ENCODE measurements at regions not wholly inside any gene's neighbourhood (a gene's known extent, or its start where the extent isn't known, plus 50 kb on each side); places are given as distances from the start of the nearest gene placed in this dataset.

DNA sequence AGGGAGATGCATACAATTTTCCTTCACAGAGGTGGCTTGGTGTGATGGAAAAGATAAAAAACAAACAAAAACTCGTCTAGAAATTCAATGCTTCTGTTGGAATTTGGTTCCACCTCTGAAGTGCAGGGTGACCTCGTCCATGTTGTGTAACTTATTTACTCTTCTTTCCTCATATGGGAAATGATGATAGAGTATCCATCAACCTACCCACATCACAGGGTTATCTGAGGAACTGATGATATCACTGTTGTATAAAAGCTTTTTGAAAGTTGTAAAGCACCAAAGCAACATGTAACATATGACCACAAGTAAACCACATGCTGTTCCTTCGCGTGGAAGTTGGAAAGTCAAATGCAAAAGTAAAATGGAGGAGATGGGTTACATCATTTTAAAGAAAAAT lies 212.0 kb upstream of the SGK1 start:
- 73 to 75% methylated on average over 4 of the region's 4 CpGs for WGBS, 2 donors
- no peak for DNase-seq
- H3K4me1 ChIP-seq: peaks cover 7 to 16% of the 10 kb centered on the region in 2 donors
- no peak overlapping the region for H3K27ac ChIP-seq
- no peaks in the 10 kb centered on the region for H3K36me3 ChIP-seq
- no peak overlapping the region for H3K4me3 ChIP-seq (replicated peaks in 1 of 3)
- TF ChIP-seq POLR2A (IDR thresholded peaks at IDR 0.05) (no peak), CTCF (IDR thresholded peaks at IDR 0.05) (no peak)
- H3K27me3 ChIP-seq: no peaks in the 10 kb centered on the region
- intact Hi-C loops (cut with DNase I): loop anchor here (10.0 kb wide), 1 partner anchor 105 kb away; no protein-coding TSS in a partner anchor
- no peaks in the 10 kb centered on the region for H3K9me3 ChIP-seq

- H3K27me3 ChIP-seq: no peaks in the 10 kb centered on the region
- H3K4me3 ChIP-seq (replicated peaks in 1 of 3): no peak overlapping the region
- H3K9me3 ChIP-seq: no peaks in the 10 kb centered on the region
- TF ChIP-seq CTCF (IDR thresholded peaks at IDR 0.05) (no peak), POLR2A (IDR thresholded peaks at IDR 0.05) (no peak)
- no peak overlapping the region for H3K27ac ChIP-seq
- no peaks in the 10 kb centered on the region for H3K36me3 ChIP-seq
- intact Hi-C loops (cut with DNase I): loop anchor here (10.0 kb wide), 1 partner anchor 105 kb away; no protein-coding TSS in a partner anchor
- H3K4me1 ChIP-seq: peaks cover 7 to 22% of the 10 kb centered on the region in 2 donors
- DNase-seq: no peak
Observed at GRCh38 chr6:134529305-134529704, 211.4 kb upstream of the SGK1 start.

GRCh38 chr6:134527108-134527787 lies 209.3 kb upstream of the SGK1 start:
- TF ChIP-seq POLR2A (IDR thresholded peaks at IDR 0.05): no peak
- Histone ChIP-seq H3K27me3 (no peaks in the 10 kb centered on the region), H3K27ac (no peak overlapping the region), H3K4me1 (peaks cover 15 to 35% of the 10 kb centered on the region in 2 donors), H3K36me3 (no peaks in the 10 kb centered on the region), H3K9me3 (no peaks in the 10 kb centered on the region), H3K4me3 (replicated peaks in 1 of 3) (no peak overlapping the region)
- 95 to 97% methylated on average over 3 of the region's 3 CpGs for WGBS, 2 donors
- no peak for DNase-seq
- intact Hi-C loops (cut with DNase I): loop anchor here (10.0 kb wide), 1 partner anchor 108 kb away; no protein-coding TSS in a partner anchor

DNA sequence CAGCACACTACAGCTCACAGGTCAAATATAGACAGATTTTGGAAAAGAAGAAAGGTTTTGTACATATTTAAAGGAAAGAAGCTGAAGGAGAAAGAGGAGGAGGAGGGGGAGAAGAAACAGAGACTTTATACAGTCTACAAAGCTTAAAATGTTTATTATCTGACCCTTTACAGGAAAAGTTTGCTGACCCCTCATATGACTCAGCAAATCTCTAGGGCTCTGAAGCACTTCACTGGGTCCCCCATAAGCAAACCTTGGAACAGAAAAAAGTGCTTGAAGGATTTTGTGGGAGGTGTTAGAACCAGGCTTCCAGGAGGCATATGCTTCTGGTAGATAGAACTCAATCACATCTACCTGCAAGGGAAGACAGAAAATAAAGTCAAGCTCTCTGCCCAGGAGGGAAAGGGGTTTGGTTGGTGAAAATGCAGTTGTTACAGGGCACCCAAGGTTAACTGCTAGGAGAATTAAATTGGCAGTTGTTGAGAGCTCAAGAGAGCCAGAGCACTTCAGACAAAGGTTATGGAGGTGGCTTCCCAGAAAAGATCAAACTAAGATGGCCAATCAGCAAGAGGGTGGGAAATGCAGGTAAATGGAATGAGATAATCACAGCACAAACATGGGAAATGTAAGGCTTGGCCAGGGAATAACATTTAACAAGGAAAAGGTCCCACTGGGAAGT lies 207.4 kb upstream of the SGK1 start:
- intact Hi-C loops (cut with DNase I): loop anchor here (10.0 kb wide), 1 partner anchor 109 kb away; no protein-coding TSS in a partner anchor
- Histone ChIP-seq H3K4me3 (replicated peaks in 1 of 3) (no peak overlapping the region), H3K27me3 (no peaks in the 10 kb centered on the region), H3K4me1 (peaks cover 30 to 49% of the 10 kb centered on the region in 2 donors), H3K36me3 (no peaks in the 10 kb centered on the region), H3K27ac (peak overlapping the region; percentile 32 to 64 (median 62)), H3K9me3 (no peaks in the 10 kb centered on the region)
- DNase-seq: no peak
- no peak for TF ChIP-seq CTCF (IDR thresholded peaks at IDR 0.05)
- TF ChIP-seq POLR2A (IDR thresholded peaks at IDR 0.05): no peak

GRCh38 chr6:134523903-134524650 lies 206.2 kb upstream of the SGK1 start:
- H3K27me3 ChIP-seq: no peaks in the 10 kb centered on the region
- H3K9me3 ChIP-seq: no peaks in the 10 kb centered on the region
- H3K4me1 ChIP-seq: peaks cover 42 to 61% of the 10 kb centered on the region in 2 donors
- no peaks in the 10 kb centered on the region for H3K36me3 ChIP-seq
- intact Hi-C loops (cut with DNase I): loop anchor here (10.0 kb wide), 1 partner anchor 111 kb away; no protein-coding TSS in a partner anchor
- 33 to 36% methylated on average over 1 of the region's 1 CpG for WGBS, 2 donors
- no peak overlapping the region for H3K4me3 ChIP-seq (replicated peaks in 1 of 3)
- peak overlapping the region; percentile 32 to 64 (median 62) for H3K27ac ChIP-seq
- peak; percentile 40 to 51 for DNase-seq
- TF ChIP-seq CTCF (IDR thresholded peaks at IDR 0.05): no peak
- TF ChIP-seq POLR2A (IDR thresholded peaks at IDR 0.05): no peak
